ENCODE measurements at regions not wholly inside any gene's neighbourhood (a gene's known extent, or its start where the extent isn't known, plus 50 kb on each side); places are given as distances from the start of the nearest gene placed in this dataset.

DNA sequence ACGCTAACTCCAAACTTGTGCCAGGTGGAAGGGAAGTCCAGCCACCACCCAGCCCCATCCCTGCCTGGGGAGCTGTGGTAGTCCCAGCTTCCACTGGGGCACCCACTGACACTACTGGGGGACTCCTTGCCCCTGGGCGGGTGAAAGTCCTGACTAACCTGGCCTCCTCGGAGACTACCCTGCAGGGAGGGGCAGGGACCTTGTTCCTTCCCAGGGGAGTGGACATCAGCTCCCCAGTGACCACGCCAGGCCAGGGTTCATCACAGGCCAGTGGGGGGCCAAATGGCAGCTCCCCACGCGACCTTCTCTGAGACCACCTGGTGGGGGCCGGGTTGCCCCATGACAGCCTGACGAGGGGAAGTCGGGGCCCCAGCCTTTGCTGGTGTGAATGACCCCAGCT, 420.0 kb upstream of the SALL3 start:
- TF ChIP-seq EZH2 (conservative IDR thresholded peaks at IDR 0.05; ENCODE audit: low read depth, low read length) = no peak
- TF ChIP-seq ZNF274 (CRISPR knock-in tag; IDR thresholded peaks at IDR 0.05) = no peak
- no peak for TF ChIP-seq ZNF484 (CRISPR knock-in tag; IDR thresholded peaks at IDR 0.05; ENCODE audit: borderline replicate concordance, low read depth)
- TF ChIP-seq, protein P1, sequence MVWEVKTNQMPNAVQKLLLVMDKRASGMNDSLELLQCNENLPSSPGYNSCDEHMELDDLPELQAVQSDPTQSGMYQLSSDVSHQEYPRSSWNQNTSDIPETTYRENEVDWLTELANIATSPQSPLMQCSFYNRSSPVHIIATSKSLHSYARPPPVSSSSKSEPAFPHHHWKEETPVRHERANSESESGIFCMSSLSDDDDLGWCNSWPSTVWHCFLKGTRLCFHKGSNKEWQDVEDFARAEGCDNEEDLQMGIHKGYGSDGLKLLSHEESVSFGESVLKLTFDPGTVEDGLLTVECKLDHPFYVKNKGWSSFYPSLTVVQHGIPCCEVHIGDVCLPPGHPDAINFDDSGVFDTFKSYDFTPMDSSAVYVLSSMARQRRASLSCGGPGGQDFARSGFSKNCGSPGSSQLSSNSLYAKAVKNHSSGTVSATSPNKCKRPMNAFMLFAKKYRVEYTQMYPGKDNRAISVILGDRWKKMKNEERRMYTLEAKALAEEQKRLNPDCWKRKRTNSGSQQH (CRISPR knock-in tag; IDR thresholded peaks at IDR 0.05; ENCODE audit: low read depth) = no peak
- no peak for TF ChIP-seq MBD4 (IDR thresholded peaks at IDR 0.05; ENCODE audit: borderline replicate concordance, low read length)
- TF ChIP-seq, protein P2, sequence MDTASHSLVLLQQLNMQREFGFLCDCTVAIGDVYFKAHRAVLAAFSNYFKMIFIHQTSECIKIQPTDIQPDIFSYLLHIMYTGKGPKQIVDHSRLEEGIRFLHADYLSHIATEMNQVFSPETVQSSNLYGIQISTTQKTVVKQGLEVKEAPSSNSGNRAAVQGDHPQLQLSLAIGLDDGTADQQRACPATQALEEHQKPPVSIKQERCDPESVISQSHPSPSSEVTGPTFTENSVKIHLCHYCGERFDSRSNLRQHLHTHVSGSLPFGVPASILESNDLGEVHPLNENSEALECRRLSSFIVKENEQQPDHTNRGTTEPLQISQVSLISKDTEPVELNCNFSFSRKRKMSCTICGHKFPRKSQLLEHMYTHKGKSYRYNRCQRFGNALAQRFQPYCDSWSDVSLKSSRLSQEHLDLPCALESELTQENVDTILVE (CRISPR knock-in tag; IDR thresholded peaks at IDR 0.05) = no peak
- TF ChIP-seq, protein P3, sequence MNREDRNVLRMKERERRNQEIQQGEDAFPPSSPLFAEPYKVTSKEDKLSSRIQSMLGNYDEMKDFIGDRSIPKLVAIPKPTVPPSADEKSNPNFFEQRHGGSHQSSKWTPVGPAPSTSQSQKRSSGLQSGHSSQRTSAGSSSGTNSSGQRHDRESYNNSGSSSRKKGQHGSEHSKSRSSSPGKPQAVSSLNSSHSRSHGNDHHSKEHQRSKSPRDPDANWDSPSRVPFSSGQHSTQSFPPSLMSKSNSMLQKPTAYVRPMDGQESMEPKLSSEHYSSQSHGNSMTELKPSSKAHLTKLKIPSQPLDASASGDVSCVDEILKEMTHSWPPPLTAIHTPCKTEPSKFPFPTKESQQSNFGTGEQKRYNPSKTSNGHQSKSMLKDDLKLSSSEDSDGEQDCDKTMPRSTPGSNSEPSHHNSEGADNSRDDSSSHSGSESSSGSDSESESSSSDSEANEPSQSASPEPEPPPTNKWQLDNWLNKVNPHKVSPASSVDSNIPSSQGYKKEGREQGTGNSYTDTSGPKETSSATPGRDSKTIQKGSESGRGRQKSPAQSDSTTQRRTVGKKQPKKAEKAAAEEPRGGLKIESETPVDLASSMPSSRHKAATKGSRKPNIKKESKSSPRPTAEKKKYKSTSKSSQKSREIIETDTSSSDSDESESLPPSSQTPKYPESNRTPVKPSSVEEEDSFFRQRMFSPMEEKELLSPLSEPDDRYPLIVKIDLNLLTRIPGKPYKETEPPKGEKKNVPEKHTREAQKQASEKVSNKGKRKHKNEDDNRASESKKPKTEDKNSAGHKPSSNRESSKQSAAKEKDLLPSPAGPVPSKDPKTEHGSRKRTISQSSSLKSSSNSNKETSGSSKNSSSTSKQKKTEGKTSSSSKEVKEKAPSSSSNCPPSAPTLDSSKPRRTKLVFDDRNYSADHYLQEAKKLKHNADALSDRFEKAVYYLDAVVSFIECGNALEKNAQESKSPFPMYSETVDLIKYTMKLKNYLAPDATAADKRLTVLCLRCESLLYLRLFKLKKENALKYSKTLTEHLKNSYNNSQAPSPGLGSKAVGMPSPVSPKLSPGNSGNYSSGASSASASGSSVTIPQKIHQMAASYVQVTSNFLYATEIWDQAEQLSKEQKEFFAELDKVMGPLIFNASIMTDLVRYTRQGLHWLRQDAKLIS (CRISPR knock-in tag; IDR thresholded peaks at IDR 0.05) = no peak
- TF ChIP-seq SKI (IDR thresholded peaks at IDR 0.05; ENCODE audit: partially characterized antibody) = no peak
- no peak for TF ChIP-seq BCL6 (CRISPR knock-in tag; IDR thresholded peaks at IDR 0.05)
- TF ChIP-seq, protein P4, sequence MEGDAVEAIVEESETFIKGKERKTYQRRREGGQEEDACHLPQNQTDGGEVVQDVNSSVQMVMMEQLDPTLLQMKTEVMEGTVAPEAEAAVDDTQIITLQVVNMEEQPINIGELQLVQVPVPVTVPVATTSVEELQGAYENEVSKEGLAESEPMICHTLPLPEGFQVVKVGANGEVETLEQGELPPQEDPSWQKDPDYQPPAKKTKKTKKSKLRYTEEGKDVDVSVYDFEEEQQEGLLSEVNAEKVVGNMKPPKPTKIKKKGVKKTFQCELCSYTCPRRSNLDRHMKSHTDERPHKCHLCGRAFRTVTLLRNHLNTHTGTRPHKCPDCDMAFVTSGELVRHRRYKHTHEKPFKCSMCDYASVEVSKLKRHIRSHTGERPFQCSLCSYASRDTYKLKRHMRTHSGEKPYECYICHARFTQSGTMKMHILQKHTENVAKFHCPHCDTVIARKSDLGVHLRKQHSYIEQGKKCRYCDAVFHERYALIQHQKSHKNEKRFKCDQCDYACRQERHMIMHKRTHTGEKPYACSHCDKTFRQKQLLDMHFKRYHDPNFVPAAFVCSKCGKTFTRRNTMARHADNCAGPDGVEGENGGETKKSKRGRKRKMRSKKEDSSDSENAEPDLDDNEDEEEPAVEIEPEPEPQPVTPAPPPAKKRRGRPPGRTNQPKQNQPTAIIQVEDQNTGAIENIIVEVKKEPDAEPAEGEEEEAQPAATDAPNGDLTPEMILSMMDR (CRISPR knock-in tag; IDR thresholded peaks at IDR 0.05) = no peak
- TF ChIP-seq, protein P5, sequence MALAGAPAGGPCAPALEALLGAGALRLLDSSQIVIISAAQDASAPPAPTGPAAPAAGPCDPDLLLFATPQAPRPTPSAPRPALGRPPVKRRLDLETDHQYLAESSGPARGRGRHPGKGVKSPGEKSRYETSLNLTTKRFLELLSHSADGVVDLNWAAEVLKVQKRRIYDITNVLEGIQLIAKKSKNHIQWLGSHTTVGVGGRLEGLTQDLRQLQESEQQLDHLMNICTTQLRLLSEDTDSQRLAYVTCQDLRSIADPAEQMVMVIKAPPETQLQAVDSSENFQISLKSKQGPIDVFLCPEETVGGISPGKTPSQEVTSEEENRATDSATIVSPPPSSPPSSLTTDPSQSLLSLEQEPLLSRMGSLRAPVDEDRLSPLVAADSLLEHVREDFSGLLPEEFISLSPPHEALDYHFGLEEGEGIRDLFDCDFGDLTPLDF (CRISPR knock-in tag; IDR thresholded peaks at IDR 0.05) = no peak

Data from HepG2 (cell line).